ENCODE measurements at regions not wholly inside any gene's neighbourhood (a gene's known extent, or its start where the extent isn't known, plus 50 kb on each side); places are given as distances from the start of the nearest gene placed in this dataset.

GRCh38 chr1:30010506-30011106 lies 712.8 kb downstream of the MATN1 start:
- no peaks in the 10 kb centered on the region for H3K4me1 ChIP-seq
- no peak overlapping the region for H3K4me3 ChIP-seq (ENCODE audit: low read depth, low read length)
- CTCF ChIA-PET: no interaction called here
- Mint-ChIP-seq H3K4me1 (ENCODE audit: low read depth, unreplicated experiment) (no peaks in the 10 kb centered on the region), H3K4me3 (ENCODE audit: unreplicated experiment) (no peak overlapping the region), H3K36me3 (ENCODE audit: insufficient read depth, unreplicated experiment) (no peaks in the 10 kb centered on the region), H3K27me3 (ENCODE audit: insufficient read depth, unreplicated experiment) (no peaks in the 10 kb centered on the region), H3K9me3 (ENCODE audit: unreplicated experiment) (peaks cover 7% of the 10 kb centered on the region), H3K27ac (ENCODE audit: unreplicated experiment) (no peak overlapping the region)
- POLR2A ChIA-PET: no interaction called here
- BruUV-seq (replicated peaks): no TSS peak
- intact Hi-C loops (cut with micrococcal nuclease; ENCODE audit: unreplicated experiment): no loop called here
- no peak for TF ChIP-seq CTCF (IDR thresholded peaks at IDR 0.05; ENCODE audit: insufficient read depth in 1 of 2, low read depth in 1 of 2, low read length in 1 of 2, severe bottlenecking in 1 of 2, unreplicated experiment in 1 of 2)
- no peak for DNase-seq
- H3K9me3 ChIP-seq: no peaks in the 10 kb centered on the region
- no peaks in the 10 kb centered on the region for H3K27me3 ChIP-seq (replicated peaks; ENCODE audit: control insufficient read depth, insufficient read depth, low read length)
- H3K36me3 ChIP-seq (ENCODE audit: control insufficient read depth, insufficient read depth, low read length): no peaks in the 10 kb centered on the region

GRCh38 chr1:30009720-30010119 lies 713.7 kb downstream of the MATN1 start:
- CTCF ChIA-PET: no interaction called here
- Mint-ChIP-seq H3K36me3 (ENCODE audit: insufficient read depth, unreplicated experiment) (no peaks in the 10 kb centered on the region), H3K27ac (ENCODE audit: unreplicated experiment) (no peak overlapping the region)

GRCh38 chr1:30008998-30009657 lies 714.3 kb downstream of the MATN1 start:
- Histone ChIP-seq H3K9me3 (no peaks in the 10 kb centered on the region), H3K4me3 (ENCODE audit: low read depth, low read length) (no peak overlapping the region), H3K27me3 (replicated peaks; ENCODE audit: control insufficient read depth, insufficient read depth, low read length) (no peaks in the 10 kb centered on the region), H3K36me3 (ENCODE audit: control insufficient read depth, insufficient read depth, low read length) (no peaks in the 10 kb centered on the region), H3K4me1 (no peaks in the 10 kb centered on the region)
- BruUV-seq (replicated peaks): no TSS peak
- H3K4me3 Mint-ChIP-seq (ENCODE audit: unreplicated experiment): no peak overlapping the region
- no peaks in the 10 kb centered on the region for H3K36me3 Mint-ChIP-seq (ENCODE audit: insufficient read depth, unreplicated experiment)
- intact Hi-C loops (cut with micrococcal nuclease; ENCODE audit: unreplicated experiment): no loop called here
- H3K27me3 Mint-ChIP-seq (ENCODE audit: insufficient read depth, unreplicated experiment): no peaks in the 10 kb centered on the region
- ChIA-PET POLR2A (no interaction called here), CTCF (no interaction called here)
- DNase-seq: no peak
- H3K9me3 Mint-ChIP-seq (ENCODE audit: unreplicated experiment): peaks cover 7% of the 10 kb centered on the region
- no peak overlapping the region for H3K27ac Mint-ChIP-seq (ENCODE audit: unreplicated experiment)
- TF ChIP-seq CTCF (IDR thresholded peaks at IDR 0.05; ENCODE audit: insufficient read depth in 1 of 2, low read depth in 1 of 2, low read length in 1 of 2, severe bottlenecking in 1 of 2, unreplicated experiment in 1 of 2): no peak
- H3K4me1 Mint-ChIP-seq (ENCODE audit: low read depth, unreplicated experiment): no peaks in the 10 kb centered on the region

More at GRCh38 chr1:30009720-30010119, 713.7 kb downstream of the MATN1 start:
- Mint-ChIP-seq H3K4me1 (ENCODE audit: low read depth, unreplicated experiment) (no peaks in the 10 kb centered on the region), H3K4me3 (ENCODE audit: unreplicated experiment) (no peak overlapping the region), H3K9me3 (ENCODE audit: unreplicated experiment) (peaks cover 7% of the 10 kb centered on the region), H3K27me3 (ENCODE audit: insufficient read depth, unreplicated experiment) (no peaks in the 10 kb centered on the region)
- BruUV-seq (replicated peaks): no TSS peak
- no peaks in the 10 kb centered on the region for H3K4me1 ChIP-seq
- intact Hi-C loops (cut with micrococcal nuclease; ENCODE audit: unreplicated experiment): no loop called here
- no peak for TF ChIP-seq CTCF (IDR thresholded peaks at IDR 0.05; ENCODE audit: insufficient read depth in 1 of 2, low read depth in 1 of 2, low read length in 1 of 2, severe bottlenecking in 1 of 2, unreplicated experiment in 1 of 2)
- H3K36me3 ChIP-seq (ENCODE audit: control insufficient read depth, insufficient read depth, low read length): no peaks in the 10 kb centered on the region
- no peak for DNase-seq
- no peaks in the 10 kb centered on the region for H3K27me3 ChIP-seq (replicated peaks; ENCODE audit: control insufficient read depth, insufficient read depth, low read length)
- no peak overlapping the region for H3K4me3 ChIP-seq (ENCODE audit: low read depth, low read length)
- no peaks in the 10 kb centered on the region for H3K9me3 ChIP-seq
- POLR2A ChIA-PET: no interaction called here
